ENCODE measurements at regions not wholly inside any gene's neighbourhood (a gene's known extent, or its start where the extent isn't known, plus 50 kb on each side); places are given as distances from the start of the nearest gene placed in this dataset.
"Not testable (repeated sequence)": the region's sequence is repeated elsewhere in the genome, so short reads cannot be mapped to it uniquely, and the experiment has no call there.

GRCh38 chr12:27857006-27857405, 77.0 kb upstream of the MANSC4 start:
- TF ChIP-seq POLR2A, CTCF (IDR thresholded peaks at IDR 0.05): not testable (repeated sequence)

Measured in right lobe of liver (tissue), 4 donors.